MM.1S (cell line): ENCODE measurements at regions not wholly inside any gene's neighbourhood (a gene's known extent, or its start where the extent isn't known, plus 50 kb on each side); places are given as distances from the start of the nearest gene placed in this dataset.

Experiments used
- CTCF ChIP-seq: fragments of 300-600 bp; sonication (generic); IDR thresholded peaks from 2 replicates; pipeline ENCODE4 v1.5.1; 2016; ENCODE audit warnings: antibody characterized with exemption, low read length, mixed read lengths
- EZH2 ChIP-seq: fragments of 300-600 bp; sonication (generic); optimal IDR thresholded peaks from 2 replicates; pipeline ENCODE3; 2017; ENCODE audit warnings: low read depth, mild to moderate bottlenecking, antibody characterized with exemption, low read length, mixed read lengths
- EZH2phosphoT487 ChIP-seq: fragments of 300-600 bp; sonication (generic); IDR thresholded peaks from 2 replicates; pipeline ENCODE4 v1.6.1; 2018; ENCODE audit warnings: antibody characterized with exemption, low read length

GRCh38 chr12:54127538-54128259, 61.1 kb downstream of the SMUG1 start:
- TF ChIP-seq CTCF (no peak), EZH2phosphoT487 (no peak), EZH2 (no peak)
